Hepatocyte (in vitro differentiated cells): ENCODE measurements at regions not wholly inside any gene's neighbourhood (a gene's known extent, or its start where the extent isn't known, plus 50 kb on each side); places are given as distances from the start of the nearest gene placed in this dataset.

Source experiments
- DNase-seq: peaks from one replicate; pipeline ENCODE4 v3.0.0-alpha.2; 2016; ENCODE audit warnings: low spot score
- H2AFZ ChIP-seq: fragments of 200-600 bp; sonication (generic); 2 replicates; pipeline ENCODE4 v1.6.0; 2016; ENCODE audit warnings: antibody characterized with exemption, mild to moderate bottlenecking
- H3K27ac ChIP-seq: fragments of 200-600 bp; sonication (generic); 2 replicates; pipeline ENCODE4 v1.5.1; 2016; ENCODE audit warnings: mild to moderate bottlenecking
- H3K27me3 ChIP-seq: fragments of 200-600 bp; sonication (generic); 2 replicates; pipeline ENCODE4 v1.6.1; 2016
- H3K36me3 ChIP-seq: fragments of 200-600 bp; sonication (generic); replicated peaks from 2 replicates; pipeline ENCODE4 v1.5.1; 2016; ENCODE audit warnings: low read depth; ENCODE audit not compliant: insufficient read depth
- H3K4me1 ChIP-seq: fragments of 200-600 bp; sonication (generic); 2 replicates; pipeline ENCODE4 v1.5.1; 2016; ENCODE audit warnings: mild to moderate bottlenecking, moderate library complexity; ENCODE audit not compliant: insufficient read depth
- H3K4me2 ChIP-seq: fragments of 200-600 bp; sonication (generic); 2 replicates; pipeline ENCODE4 v1.6.0; 2016
- H3K4me3 ChIP-seq: fragments of 200-600 bp; sonication (generic); 2 replicates; pipeline ENCODE4 v1.5.1; 2016; ENCODE audit warnings: mild to moderate bottlenecking
- H3K79me2 ChIP-seq: fragments of 200-600 bp; sonication (generic); 2 replicates; pipeline ENCODE4 v1.6.0; 2017; ENCODE audit warnings: mild to moderate bottlenecking
- H3K9me2 ChIP-seq: fragments of 200-600 bp; sonication (generic); replicated peaks from 2 replicates; pipeline ENCODE4 v1.6.0; 2017; ENCODE audit warnings: mild to moderate bottlenecking; ENCODE audit not compliant: insufficient read depth
- H3K9me3 ChIP-seq: fragments of 200-600 bp; sonication (generic); 2 replicates; pipeline ENCODE4 v1.5.1; 2016; ENCODE audit warnings: low read depth, mild to moderate bottlenecking
- H4K20me1 ChIP-seq: fragments of 200-600 bp; sonication (generic); 2 replicates; pipeline ENCODE4 v1.6.0; 2016; ENCODE audit warnings: mild to moderate bottlenecking; ENCODE audit not compliant: insufficient read depth, poor library complexity, severe bottlenecking
- EZH2 ChIP-seq: fragments of 200-600 bp; sonication (generic); IDR thresholded peaks from 2 replicates; pipeline ENCODE4 v1.6.1; 2016; ENCODE audit warnings: antibody characterized with exemption, mild to moderate bottlenecking, borderline replicate concordance
- EZH2phosphoT487 ChIP-seq: fragments of 200-600 bp; sonication (generic); IDR thresholded peaks from one replicate; pipeline ENCODE4 v1.6.1; 2018; ENCODE audit warnings: antibody characterized with exemption, mild to moderate bottlenecking, low read depth, moderate library complexity; ENCODE audit not compliant: unreplicated experiment, severe bottlenecking
- WGBS: methylation state at CpG from one replicate; pipeline ENCODE4 v1.1.6; 2016; ENCODE audit warnings: low lambda C conversion rate; ENCODE audit errors: missing lambda C conversion rate; 5-methylcytosine and 5-hydroxymethylcytosine counted together
- TF ChIP-seq, protein P1 (sequence below): fragments of 200-600 bp; sonication (generic); IDR thresholded peaks from 2 replicates; pipeline ENCODE4 v1.5.1; 2016; ENCODE audit warnings: antibody characterized with exemption, mild to moderate bottlenecking; ENCODE audit not compliant: poor library complexity

- Histone ChIP-seq H3K36me3 (no peaks in the 10 kb centered on the region), H2AFZ (no peak overlapping the region), H3K4me3 (no peak overlapping the region), H4K20me1 (no peaks in the 10 kb centered on the region), H3K4me1 (no peaks in the 10 kb centered on the region), H3K4me2 (no peak overlapping the region), H3K9me2 (no peaks in the 10 kb centered on the region), H3K27ac (no peak overlapping the region), H3K79me2 (no peaks in the 10 kb centered on the region), H3K27me3 (no peaks in the 10 kb centered on the region), H3K9me3 (no peaks in the 10 kb centered on the region)
- WGBS, result no CpG with 5 or more reads among the region's 5 CpGs
- DNase-seq, result no peak
- TF ChIP-seq, protein P1, sequence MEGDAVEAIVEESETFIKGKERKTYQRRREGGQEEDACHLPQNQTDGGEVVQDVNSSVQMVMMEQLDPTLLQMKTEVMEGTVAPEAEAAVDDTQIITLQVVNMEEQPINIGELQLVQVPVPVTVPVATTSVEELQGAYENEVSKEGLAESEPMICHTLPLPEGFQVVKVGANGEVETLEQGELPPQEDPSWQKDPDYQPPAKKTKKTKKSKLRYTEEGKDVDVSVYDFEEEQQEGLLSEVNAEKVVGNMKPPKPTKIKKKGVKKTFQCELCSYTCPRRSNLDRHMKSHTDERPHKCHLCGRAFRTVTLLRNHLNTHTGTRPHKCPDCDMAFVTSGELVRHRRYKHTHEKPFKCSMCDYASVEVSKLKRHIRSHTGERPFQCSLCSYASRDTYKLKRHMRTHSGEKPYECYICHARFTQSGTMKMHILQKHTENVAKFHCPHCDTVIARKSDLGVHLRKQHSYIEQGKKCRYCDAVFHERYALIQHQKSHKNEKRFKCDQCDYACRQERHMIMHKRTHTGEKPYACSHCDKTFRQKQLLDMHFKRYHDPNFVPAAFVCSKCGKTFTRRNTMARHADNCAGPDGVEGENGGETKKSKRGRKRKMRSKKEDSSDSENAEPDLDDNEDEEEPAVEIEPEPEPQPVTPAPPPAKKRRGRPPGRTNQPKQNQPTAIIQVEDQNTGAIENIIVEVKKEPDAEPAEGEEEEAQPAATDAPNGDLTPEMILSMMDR, result no peak
- TF ChIP-seq EZH2phosphoT487 (no peak), EZH2 (no peak)
Observed at GRCh38 chr3:80014576-80014975, 246.8 kb upstream of the ROBO1 start.

DNA sequence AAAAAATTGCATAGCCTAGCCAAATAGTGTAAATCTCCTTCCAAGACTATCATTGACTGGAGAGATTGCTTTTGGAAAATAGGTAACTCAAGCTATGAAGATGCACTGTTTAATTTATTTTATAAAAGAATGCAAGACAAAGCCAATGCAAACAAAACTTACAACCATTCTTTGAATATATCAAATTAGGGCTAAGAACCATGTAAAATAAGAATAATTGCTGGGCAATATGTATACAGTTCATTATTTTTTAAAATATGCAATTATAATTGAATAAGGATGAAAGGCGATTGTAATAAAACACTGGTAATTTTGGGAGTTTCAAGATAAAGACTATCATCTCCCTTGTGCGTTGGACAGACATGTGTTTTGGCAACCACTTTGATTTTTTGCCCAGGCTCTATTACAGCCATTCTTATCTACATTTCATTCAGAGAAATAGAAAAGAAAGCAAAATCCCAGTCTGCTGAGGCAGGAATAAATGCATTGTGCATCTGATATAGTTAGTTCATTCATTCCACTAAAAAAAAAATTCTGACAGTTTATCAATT lies 242.3 kb upstream of the ROBO1 start:
- Histone ChIP-seq H4K20me1 (no peaks in the 10 kb centered on the region), H3K4me3 (no peak overlapping the region), H3K4me1 (no peaks in the 10 kb centered on the region), H3K4me2 (no peak overlapping the region), H3K9me3 (no peaks in the 10 kb centered on the region), H3K27me3 (no peaks in the 10 kb centered on the region), H3K9me2 (no peaks in the 10 kb centered on the region), H3K27ac (no peak overlapping the region), H2AFZ (no peak overlapping the region), H3K36me3 (no peaks in the 10 kb centered on the region), H3K79me2 (no peaks in the 10 kb centered on the region)
- TF ChIP-seq, protein P1, result no peak
- no peak for TF ChIP-seq EZH2phosphoT487
- no peak for TF ChIP-seq EZH2
- WGBS, result 77% methylated on average over 2 of the region's 2 CpGs
- no peak for DNase-seq

GRCh38 chr3:80007522-80007921 lies 239.7 kb upstream of the ROBO1 start:
- Histone ChIP-seq H3K36me3 (no peaks in the 10 kb centered on the region), H2AFZ (no peak overlapping the region), H3K27me3 (no peaks in the 10 kb centered on the region), H4K20me1 (no peaks in the 10 kb centered on the region), H3K9me2 (no peaks in the 10 kb centered on the region), H3K4me2 (no peak overlapping the region), H3K79me2 (no peaks in the 10 kb centered on the region), H3K9me3 (no peaks in the 10 kb centered on the region), H3K27ac (no peak overlapping the region), H3K4me3 (no peak overlapping the region), H3K4me1 (no peaks in the 10 kb centered on the region)
- WGBS, result 100% methylated on average over 1 of the region's 1 CpG
- no peak for TF ChIP-seq EZH2phosphoT487
- TF ChIP-seq EZH2, result no peak
- TF ChIP-seq, protein P1, result no peak
- no peak for DNase-seq

GRCh38 chr3:80006315-80006714 lies 238.5 kb upstream of the ROBO1 start:
- H3K9me2 ChIP-seq, result no peaks in the 10 kb centered on the region
- H3K36me3 ChIP-seq, result no peaks in the 10 kb centered on the region
- no peaks in the 10 kb centered on the region for H3K27me3 ChIP-seq
- H3K4me3 ChIP-seq, result no peak overlapping the region
- H3K4me1 ChIP-seq, result no peaks in the 10 kb centered on the region
- no peak for DNase-seq
- H4K20me1 ChIP-seq, result no peaks in the 10 kb centered on the region
- H3K27ac ChIP-seq, result no peak overlapping the region
- H3K9me3 ChIP-seq, result no peaks in the 10 kb centered on the region
- TF ChIP-seq, protein P1, result no peak
- no peak for TF ChIP-seq EZH2phosphoT487
- TF ChIP-seq EZH2, result no peak
- H3K4me2 ChIP-seq, result no peak overlapping the region
- no peak overlapping the region for H2AFZ ChIP-seq
- no peaks in the 10 kb centered on the region for H3K79me2 ChIP-seq
